UCSD-AML1 (cell line): ENCODE measurements at regions not wholly inside any gene's neighbourhood (a gene's known extent, or its start where the extent isn't known, plus 50 kb on each side); places are given as distances from the start of the nearest gene placed in this dataset.

Experiments
- DNase-seq: peaks from one replicate; lab custom pipeline; 2025; ENCODE audit not compliant: unreplicated experiment; lab: John Stamatoyannopoulos, UW

DNA sequence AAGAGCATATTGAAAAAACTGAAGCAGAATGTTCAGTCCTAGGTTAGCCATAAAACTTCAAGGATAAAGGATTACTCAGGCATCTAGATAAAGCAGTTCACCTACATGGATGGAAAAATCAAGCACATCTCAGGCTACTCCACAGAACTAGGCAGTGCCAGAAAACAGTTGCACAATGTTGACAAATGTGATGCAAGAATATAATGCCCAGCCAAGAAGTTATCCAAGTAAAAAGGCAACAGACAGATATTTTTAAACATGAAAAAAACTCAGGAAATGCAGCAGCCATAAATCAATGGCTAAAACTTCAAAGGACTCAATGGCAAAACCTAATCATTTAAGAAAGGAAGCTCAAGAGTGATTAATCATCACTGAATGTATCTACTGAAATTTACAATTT lies 456.0 kb upstream of the FAM241A start:
- no peak for DNase-seq

DNA sequence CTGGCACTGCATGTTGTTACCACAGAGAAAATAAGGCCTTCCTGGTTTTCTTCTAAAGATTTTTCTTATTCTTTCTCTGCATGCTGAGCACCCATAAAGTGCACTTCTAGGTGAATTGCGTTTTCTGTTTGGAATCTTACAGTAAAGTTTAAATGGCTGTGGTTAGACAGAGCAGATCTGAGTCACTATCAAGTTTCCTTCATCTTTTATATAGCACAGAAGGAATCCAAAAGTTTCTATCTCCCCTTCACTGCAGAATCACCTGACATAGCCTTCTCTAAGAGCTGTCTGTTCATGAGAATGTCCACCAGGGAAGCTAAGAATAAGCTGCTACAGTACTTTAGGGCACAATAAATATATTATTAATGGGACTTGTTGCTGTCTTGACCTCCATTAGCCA lies 455.5 kb upstream of the FAM241A start:
- no peak for DNase-seq

DNA sequence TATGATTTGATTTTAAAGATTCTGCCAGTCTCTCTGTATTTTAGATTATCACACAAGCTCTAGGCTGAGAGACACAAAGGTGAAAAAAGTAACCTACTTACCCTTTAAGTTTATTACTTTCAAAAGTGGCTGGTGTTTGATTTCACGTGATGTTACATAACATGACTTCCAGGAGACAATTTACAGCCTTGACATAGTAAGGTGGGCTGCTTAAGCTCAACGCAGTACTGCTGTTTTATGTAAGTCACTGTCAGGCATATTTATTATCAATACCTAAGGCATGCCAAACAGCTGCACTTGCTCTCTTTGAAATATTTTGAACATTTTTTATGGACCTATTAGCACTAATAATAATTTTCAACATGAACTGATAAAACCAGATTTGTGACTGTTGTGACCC lies 451.5 kb upstream of the FAM241A start:
- no peak for DNase-seq

- DNase-seq = no peak
These were observed 449.6 kb upstream of the FAM241A start for GRCh38 chr4:111695677-111696076.

DNA sequence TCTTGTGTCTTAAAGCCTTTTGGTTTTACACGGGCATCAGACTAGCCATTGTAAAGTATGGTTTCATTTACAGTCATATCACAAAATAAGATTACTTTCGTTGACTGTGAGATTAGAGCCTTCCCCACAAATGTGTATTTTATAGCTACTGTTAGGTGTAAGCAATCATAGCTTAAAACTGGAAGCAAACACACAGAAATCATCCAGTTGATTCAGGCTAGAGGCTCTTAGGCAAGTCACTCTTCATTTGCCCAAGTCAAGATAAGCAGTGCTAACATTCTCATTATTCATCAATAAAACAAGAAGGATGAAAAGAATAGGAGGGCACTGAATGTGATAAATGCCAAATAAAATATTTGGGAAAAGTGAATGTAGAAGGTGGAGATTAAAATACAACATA lies 448.7 kb upstream of the FAM241A start:
- DNase-seq = no peak

DNA sequence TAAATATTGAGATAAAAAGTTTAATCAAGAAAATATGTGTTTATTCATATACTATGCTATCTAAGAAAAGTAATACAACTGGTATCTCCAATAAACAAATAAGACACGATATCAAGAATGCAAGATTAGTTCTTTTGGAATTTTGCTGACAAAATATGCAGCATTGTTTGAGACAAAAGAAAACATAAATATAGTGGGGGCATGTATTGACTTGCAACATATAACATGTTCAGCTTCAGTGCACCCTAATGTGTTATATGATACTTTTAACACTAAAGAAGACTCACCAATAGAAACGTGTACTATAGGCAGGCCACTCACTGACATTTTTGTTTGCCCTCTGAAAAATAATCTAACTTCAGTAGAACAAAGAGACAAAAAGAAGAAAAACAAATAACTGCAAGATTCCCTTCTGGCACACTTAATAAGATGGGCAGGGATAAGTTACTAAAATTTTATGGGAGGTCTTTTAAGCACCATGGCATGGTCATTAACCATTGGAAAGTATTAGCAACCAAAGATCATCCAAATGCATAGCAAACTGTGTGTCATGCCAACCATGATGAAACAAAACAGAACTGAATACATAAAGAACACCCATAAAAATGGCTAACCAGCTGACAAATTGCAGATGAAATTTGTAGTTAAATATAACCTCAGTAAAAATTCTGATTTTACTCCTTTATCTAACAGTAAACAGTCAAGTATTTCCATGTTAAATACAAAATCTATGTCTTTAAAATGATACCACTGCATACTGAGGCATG lies 447.9 kb upstream of the FAM241A start:
- no peak for DNase-seq

GRCh38 chr4:111698361-111698760 lies 446.9 kb upstream of the FAM241A start:
- no peak for DNase-seq

DNA sequence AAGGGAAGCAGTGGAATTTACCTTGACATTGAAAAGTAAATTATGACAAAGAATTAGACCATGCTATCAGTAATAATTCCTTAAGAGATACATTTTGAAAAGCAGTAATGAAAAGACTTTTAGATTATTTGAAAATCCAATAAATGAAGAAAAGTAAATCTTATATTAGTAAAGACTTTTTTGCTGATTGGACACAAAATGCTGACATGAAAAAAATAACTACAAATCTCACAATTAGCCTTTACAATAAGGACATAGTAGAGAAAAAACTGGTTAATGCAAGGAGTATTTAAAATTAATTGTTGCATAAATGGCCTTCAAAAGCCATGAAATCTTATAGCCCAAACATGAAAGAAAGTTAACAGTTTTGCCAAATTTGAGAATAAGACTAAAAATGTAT lies 446.1 kb upstream of the FAM241A start:
- no peak for DNase-seq

- DNase-seq = no peak
These were observed 444.2 kb upstream of the FAM241A start for GRCh38 chr4:111701102-111701501.

- no peak for DNase-seq
These were observed 437.8 kb upstream of the FAM241A start for GRCh38 chr4:111707491-111707890.

DNA sequence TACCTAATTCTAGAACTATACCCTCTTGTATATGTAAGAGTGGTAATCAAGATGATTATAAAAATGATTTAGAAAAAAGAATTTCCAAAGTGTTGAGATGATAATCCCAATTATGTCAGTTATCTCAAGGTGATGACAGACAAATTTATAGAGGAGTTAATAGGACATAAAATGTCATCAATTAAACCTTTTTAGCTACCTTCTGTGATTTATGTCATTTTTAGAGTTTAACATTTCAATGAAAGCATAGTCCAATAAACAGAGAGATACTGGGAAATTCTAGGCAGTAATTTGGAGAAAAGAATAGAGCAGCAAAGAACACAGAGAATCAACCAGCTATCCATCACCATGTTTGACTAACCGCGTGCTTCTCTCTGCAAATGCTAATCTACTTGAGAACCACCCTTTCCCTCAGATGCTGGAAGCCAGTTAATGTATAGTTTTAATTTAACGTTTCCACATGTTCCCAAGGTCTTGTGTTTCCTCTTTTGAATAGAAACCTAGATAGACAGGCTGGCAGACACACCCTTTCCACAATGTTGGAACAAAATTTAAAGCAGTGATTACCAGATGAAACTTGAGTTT lies 433.1 kb upstream of the FAM241A start:
- DNase-seq = no peak

GRCh38 chr4:111713276-111713675 lies 432.0 kb upstream of the FAM241A start:
- DNase-seq = no peak

- no peak for DNase-seq
These were observed 427.3 kb upstream of the FAM241A start for GRCh38 chr4:111717921-111718320.

- DNase-seq = no peak
These were observed 426.3 kb upstream of the FAM241A start for GRCh38 chr4:111718763-111719559.

DNA sequence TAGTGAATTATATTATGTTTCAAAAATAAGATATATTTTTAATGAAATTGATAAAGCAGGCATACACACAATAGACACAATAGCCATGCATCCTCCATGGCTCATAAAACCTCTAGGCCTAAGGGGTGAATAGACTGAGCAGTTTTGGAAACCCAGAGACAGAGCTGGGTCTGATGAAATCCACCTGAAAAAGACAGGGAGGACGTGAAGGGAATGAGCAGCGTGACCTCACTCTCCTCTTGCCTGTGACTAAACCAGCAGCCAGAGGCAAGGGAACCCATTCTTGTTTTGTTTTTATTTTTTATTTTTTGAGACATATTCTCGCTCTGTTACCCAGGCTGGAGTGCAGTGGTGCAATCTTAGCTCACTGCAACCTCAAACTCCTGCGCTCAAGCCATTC lies 424.4 kb upstream of the FAM241A start:
- DNase-seq = no peak

GRCh38 chr4:111722213-111722720 lies 423.0 kb upstream of the FAM241A start:
- DNase-seq = no peak

- no peak for DNase-seq
These were observed 408.7 kb upstream of the FAM241A start for GRCh38 chr4:111736516-111736915.

DNA sequence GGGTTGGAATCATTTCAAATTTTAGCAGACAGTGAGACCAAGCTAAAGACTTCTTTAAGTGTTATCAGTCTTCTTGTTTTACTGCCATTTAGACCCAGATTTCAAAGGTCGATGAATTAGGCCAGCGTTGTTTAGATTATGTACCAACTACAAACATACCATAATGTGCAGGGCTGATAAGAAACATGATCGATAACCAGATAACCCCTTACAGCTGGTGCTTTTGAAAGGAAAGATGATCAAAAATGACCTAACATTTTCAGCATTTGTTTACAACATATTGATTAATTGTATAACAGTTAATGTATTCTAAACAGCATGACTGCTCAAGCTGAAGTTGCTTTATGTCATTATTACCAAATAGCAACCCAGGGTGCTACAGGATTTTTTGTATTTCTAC lies 400.4 kb upstream of the FAM241A start:
- no peak for DNase-seq

GRCh38 chr4:111748157-111748556 lies 397.1 kb upstream of the FAM241A start:
- no peak for DNase-seq

GRCh38 chr4:111754003-111754402 lies 391.3 kb upstream of the FAM241A start:
- DNase-seq = no peak

DNA sequence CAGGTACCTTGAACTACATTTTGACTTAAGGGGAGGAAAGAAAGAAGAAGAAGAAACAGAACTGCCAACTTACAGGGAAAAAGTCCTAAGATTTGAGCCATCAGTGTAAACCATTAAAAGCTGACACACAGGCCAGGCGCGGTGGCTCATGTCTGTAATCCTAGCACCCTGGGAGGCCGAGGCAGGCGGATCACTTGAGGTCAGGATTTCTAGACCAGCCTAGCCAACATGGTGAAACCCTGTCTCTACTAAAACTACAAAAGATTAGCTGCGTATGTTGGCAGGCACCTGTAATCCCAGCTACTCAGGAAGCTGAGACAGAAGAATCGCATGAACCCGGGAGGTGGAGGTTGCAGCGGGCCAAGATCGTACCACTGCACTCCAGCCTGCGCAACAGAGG lies 389.7 kb upstream of the FAM241A start:
- no peak for DNase-seq

GRCh38 chr4:111761531-111761930 lies 383.7 kb upstream of the FAM241A start:
- no peak for DNase-seq
